Bone marrow (tissue), 2 donors: ENCODE measurements at regions not wholly inside any gene's neighbourhood (a gene's known extent, or its start where the extent isn't known, plus 50 kb on each side); places are given as distances from the start of the nearest gene placed in this dataset.

Experiments used
- DNase-seq, 2 donors: peaks; one replicate each; lab custom pipeline; 2025; lab: John Stamatoyannopoulos, UW

GRCh38 chr3:25355034-25355885, 72.8 kb upstream of the RARB start:
- DNase-seq = no peak

- DNase-seq = no peak
Measured at GRCh38 chr3:25355998-25356397, 72.1 kb upstream of the RARB start.

- no peak for DNase-seq
Measured at GRCh38 chr3:25362118-25362517, 65.9 kb upstream of the RARB start.

- DNase-seq = no peak
Measured at GRCh38 chr3:25365636-25366035, 62.4 kb upstream of the RARB start.

- DNase-seq = no peak
Measured at GRCh38 chr3:25367025-25367424, 61.0 kb upstream of the RARB start.

GRCh38 chr3:25372167-25372566, 55.9 kb upstream of the RARB start:
- DNase-seq = no peak

- no peak for DNase-seq
Measured at GRCh38 chr3:25376340-25376739, 51.7 kb upstream of the RARB start.

GRCh38 chr3:25377042-25377441, 51.0 kb upstream of the RARB start:
- DNase-seq = no peak
